SW 1271 (cell line): ENCODE measurements at regions not wholly inside any gene's neighbourhood (a gene's known extent, or its start where the extent isn't known, plus 50 kb on each side); places are given as distances from the start of the nearest gene placed in this dataset.

Experiments used
- DNase-seq, 2 experiments: peaks; one replicate each; lab custom pipeline; 2025; lab: John Stamatoyannopoulos, UW

- no peak for DNase-seq
Measured at GRCh38 chr1:14531519-14531918, 67.0 kb upstream of the KAZN start.

GRCh38 chr1:14535619-14536355 is 62.7 kb upstream of the KAZN start:
- no peak for DNase-seq

- no peak for DNase-seq
Measured at GRCh38 chr1:14538335-14538734, 60.1 kb upstream of the KAZN start.

GRCh38 chr1:14539309-14539708 is 59.2 kb upstream of the KAZN start:
- DNase-seq, result no peak

- DNase-seq, result no peak
Measured at GRCh38 chr1:14539953-14540563, 58.4 kb upstream of the KAZN start.

- DNase-seq, result no peak
Measured at GRCh38 chr1:14541348-14541747, 57.1 kb upstream of the KAZN start.

- DNase-seq, result no peak
Measured at GRCh38 chr1:14543191-14543840, 55.2 kb upstream of the KAZN start.

- no peak for DNase-seq
Measured at GRCh38 chr1:14544319-14544718, 54.2 kb upstream of the KAZN start.

GRCh38 chr1:14545422-14546025 is 53.0 kb upstream of the KAZN start:
- no peak for DNase-seq

- no peak for DNase-seq
Measured at GRCh38 chr1:14546416-14546815, 52.1 kb upstream of the KAZN start.
